Stimulated activated naive B cell treated with anti-CD40 and anti-IgM and Interleukin-4, amounts not matched to agents 10 μg/mL and 1 μg/mL and 100 μg/mL, for 72 hours (primary cell): ENCODE measurements at regions not wholly inside any gene's neighbourhood (a gene's known extent, or its start where the extent isn't known, plus 50 kb on each side); places are given as distances from the start of the nearest gene placed in this dataset.

Source experiments
- ATAC-seq, 2 donors: fragments of 150-1000 bp; cut with Tn5 transposase; replicated peaks; 2 replicates each; pipeline ENCODE4 v1.10.0; 2021; ENCODE audit warnings: moderate library complexity in 1 of 2
- DNase-seq: peaks from one replicate; pipeline ENCODE4 v3.0.0; 2021
- H3K27ac Mint-ChIP-seq: one replicate; pipeline ENCODE4 v1.8.0; 2022; ENCODE audit warnings: mild to moderate bottlenecking, mixed read lengths
- H3K27me3 Mint-ChIP-seq, 2 donors: one replicate each; pipeline ENCODE4 v1.8.0; 2022; ENCODE audit warnings: mixed read lengths in 2 of 2
- H3K36me3 Mint-ChIP-seq, 2 donors: one replicate each; pipeline ENCODE4 v1.8.0; 2022; ENCODE audit warnings: mixed read lengths in 2 of 2, mild to moderate bottlenecking in 1 of 2
- H3K4me1 Mint-ChIP-seq, 2 donors: one replicate each; pipeline ENCODE4 v1.8.0; 2022; ENCODE audit warnings: mixed read lengths in 2 of 2, mild to moderate bottlenecking in 1 of 2
- H3K4me3 Mint-ChIP-seq, 2 donors: one replicate each; pipeline ENCODE4 v1.8.0; 2022; ENCODE audit warnings: mild to moderate bottlenecking in 2 of 2, mixed read lengths in 2 of 2, moderate library complexity in 1 of 2
- H3K9me3 Mint-ChIP-seq, 2 donors: one replicate each; pipeline ENCODE4 v1.8.0; 2022; ENCODE audit warnings: mixed read lengths in 2 of 2, mild to moderate bottlenecking in 1 of 2

DNA sequence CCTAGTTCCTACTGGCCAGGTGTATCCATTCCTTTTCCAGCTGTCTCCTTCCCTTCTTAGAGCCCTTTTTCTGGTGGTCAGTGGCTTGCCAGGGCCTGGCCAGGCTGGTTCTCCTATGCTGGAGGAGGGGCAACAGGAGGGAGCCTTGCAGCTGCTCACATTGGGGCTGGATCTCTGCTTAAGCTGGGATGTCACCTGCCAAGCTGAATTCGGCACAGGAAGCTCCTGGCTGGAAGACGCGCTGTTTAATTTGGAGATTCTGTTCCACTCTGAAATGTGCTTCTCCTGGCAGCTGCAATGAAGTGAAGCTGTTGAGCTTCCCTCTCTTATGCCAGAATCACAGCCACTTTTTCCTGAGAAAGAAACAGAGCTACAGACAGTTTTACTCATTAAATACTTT is 56.0 kb upstream of the POU3F1 start:
- DNase-seq, result no peak
- Mint-ChIP-seq H3K36me3 (no peaks in the 10 kb centered on the region), H3K4me1 (peaks cover 0 to 5% of the 10 kb centered on the region in 2 donors), H3K9me3 (no peaks in the 10 kb centered on the region), H3K27me3 (peaks cover 21 to 30% of the 10 kb centered on the region in 2 donors), H3K4me3 (no peak overlapping the region), H3K27ac (no peak overlapping the region)
- ATAC-seq, result no peak

DNA sequence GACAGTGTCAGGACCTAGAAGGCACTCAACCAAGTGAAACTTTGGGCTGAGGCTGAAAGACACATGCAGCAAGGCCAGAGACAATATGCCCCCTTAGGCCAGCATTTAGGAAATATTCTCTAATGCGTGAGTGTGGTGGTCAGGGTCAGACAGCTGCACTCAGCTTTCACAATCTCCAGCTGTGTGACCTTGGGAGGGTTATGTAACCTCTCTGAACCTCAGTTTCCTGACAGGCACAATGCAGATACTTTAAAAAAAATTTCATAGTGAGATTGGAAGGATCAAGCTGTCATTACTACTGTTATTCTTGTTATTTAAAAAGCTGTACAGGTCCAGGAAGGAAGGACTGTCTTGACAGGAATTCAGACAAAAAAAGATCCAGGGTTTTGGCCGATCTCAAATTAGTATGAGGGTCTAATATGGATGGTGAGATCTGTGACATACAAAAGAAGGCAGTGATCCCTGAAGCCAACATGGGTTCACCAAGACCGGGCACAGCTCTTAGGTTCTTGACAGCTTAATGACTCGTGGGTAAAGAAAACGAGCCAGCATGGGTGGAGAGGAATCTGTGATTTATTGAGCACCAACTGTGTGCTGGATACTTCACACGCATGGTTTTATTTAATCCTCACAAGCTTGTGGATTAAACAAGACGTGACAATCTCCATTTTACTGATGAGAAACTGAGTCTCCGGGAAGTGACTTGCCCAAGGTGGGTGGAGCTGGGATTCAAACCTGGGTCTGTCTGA is 54.6 kb upstream of the POU3F1 start:
- Mint-ChIP-seq H3K9me3 (no peaks in the 10 kb centered on the region), H3K27me3 (peaks cover 22 to 28% of the 10 kb centered on the region in 2 donors), H3K4me1 (no peaks in the 10 kb centered on the region), H3K4me3 (no peak overlapping the region), H3K27ac (no peak overlapping the region), H3K36me3 (no peaks in the 10 kb centered on the region)
- ATAC-seq (no peak), DNase-seq (no peak)

DNA sequence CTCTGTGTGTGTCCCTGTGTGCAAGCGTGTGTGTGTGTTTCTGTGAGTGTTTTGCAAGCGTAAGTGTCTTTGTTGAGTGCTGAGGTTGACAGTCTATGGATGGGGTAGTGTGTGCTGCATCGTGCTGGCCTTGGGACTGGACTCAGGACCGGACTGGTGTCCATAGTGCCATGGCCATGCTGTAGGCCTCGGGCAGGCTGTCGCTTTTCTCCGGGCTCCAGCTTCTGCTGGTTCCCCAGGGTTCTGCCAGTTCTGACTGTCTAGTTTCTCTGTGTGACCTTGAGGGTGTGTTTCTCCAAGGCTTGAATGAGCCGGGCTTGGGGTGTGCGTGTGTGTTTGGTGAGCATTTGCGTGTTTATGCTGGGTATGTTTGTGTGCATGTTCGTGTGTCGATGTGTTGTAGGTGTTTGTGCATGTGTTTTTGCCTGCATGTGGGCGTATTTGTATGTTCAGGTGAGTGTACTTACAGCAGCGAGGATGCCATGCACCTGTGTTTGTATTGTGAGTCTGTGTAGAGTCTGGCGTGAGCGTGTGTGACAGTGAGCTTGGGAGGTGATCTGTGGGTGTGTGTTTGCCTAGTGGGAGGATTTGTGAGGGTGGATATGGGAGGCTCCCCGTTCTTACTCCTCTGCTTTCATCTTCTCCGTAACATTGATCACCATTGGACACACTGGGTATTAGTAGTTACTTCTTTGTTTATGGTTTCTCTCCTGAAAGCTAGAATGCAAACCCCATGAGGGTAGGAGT is 51.7 kb upstream of the POU3F1 start:
- Mint-ChIP-seq H3K4me3 (no peak overlapping the region), H3K9me3 (no peaks in the 10 kb centered on the region), H3K27me3 (peaks cover 21 to 23% of the 10 kb centered on the region in 2 donors), H3K4me1 (peaks cover 0 to 4% of the 10 kb centered on the region in 2 donors), H3K36me3 (no peaks in the 10 kb centered on the region), H3K27ac (no peak overlapping the region)
- ATAC-seq (no peak), DNase-seq (no peak)

DNA sequence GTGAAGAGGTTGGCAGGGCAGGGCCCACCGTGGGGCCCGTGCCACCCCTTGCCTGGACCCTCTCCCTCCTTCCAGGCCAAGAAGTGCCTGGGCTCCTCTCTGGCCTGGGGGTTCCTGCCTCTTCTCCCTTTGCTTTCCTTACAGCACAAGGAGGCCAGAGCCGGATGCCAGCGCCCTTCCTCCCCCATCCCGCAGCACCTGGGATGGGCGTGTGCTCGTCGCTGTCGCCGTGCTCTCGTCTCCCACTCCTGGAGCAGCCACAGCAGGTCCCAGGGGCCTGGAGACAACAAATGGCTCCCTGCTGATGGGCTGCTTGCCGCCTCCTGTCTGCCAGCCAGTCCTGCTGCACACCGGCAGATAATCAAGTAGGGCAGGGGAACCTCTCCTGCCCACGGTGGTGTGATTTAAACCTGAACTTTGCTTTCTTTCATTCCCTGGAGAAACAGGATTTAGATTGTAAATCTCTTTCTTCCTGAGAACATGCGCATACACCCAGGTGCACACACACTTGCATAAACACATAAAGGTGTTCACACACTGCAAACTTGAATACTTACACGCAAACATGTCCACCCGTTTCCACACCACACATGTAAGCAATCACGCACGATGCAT is 50.8 kb upstream of the POU3F1 start:
- no peak overlapping the region for H3K27ac Mint-ChIP-seq
- H3K9me3 Mint-ChIP-seq, result no peaks in the 10 kb centered on the region
- no peaks in the 10 kb centered on the region for H3K36me3 Mint-ChIP-seq
- no peak overlapping the region for H3K4me3 Mint-ChIP-seq
- H3K27me3 Mint-ChIP-seq, result peaks cover 23 to 26% of the 10 kb centered on the region in 2 donors
- no peak for DNase-seq
- ATAC-seq, result no peak
- peaks cover 0 to 4% of the 10 kb centered on the region in 2 donors for H3K4me1 Mint-ChIP-seq
